Endometrium (tissue), 2 donors: ENCODE measurements at regions not wholly inside any gene's neighbourhood (a gene's known extent, or its start where the extent isn't known, plus 50 kb on each side); places are given as distances from the start of the nearest gene placed in this dataset.

ENCODE experiments used
- FAIRE-seq: peaks from 2 replicates; lab custom pipeline; 2012; peaks lifted over from hg19 to GRCh38; lab: Jason Lieb, UNC
- donor health status: control.
- donor health status: control.

- no peak for FAIRE-seq
These were observed 66.2 kb upstream of the SNX9 start for GRCh38 chr6:157756708-157757429.

GRCh38 chr6:157757430-157758403 lies 65.3 kb upstream of the SNX9 start:
- FAIRE-seq: no peak

DNA sequence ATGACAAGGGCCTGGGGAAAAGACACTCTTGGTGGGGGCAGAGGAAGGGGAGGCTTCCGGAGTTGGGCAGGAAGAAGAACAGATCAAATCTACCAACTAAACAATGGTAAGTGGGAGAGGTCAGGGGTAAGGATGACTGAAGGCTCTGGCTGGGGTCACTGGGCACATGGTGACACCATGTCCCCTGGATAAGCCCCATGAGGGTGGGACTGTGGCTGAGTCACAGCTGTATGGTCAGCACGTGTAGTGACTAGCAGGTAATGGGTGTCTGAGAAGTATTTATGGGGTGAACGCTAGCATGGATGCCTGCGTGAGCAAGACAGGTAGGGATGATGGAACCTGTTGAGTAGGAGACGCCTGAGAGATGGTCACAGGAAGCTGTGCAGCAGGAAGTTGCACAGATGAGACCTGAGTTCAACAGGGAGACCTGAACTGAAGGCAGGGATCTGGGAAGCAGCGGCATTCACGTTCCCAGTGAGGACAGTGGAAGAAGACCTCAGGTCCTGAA lies 64.5 kb upstream of the SNX9 start:
- FAIRE-seq: no peak

- no peak for FAIRE-seq
These were observed 64.0 kb upstream of the SNX9 start for GRCh38 chr6:157759028-157759427.

DNA sequence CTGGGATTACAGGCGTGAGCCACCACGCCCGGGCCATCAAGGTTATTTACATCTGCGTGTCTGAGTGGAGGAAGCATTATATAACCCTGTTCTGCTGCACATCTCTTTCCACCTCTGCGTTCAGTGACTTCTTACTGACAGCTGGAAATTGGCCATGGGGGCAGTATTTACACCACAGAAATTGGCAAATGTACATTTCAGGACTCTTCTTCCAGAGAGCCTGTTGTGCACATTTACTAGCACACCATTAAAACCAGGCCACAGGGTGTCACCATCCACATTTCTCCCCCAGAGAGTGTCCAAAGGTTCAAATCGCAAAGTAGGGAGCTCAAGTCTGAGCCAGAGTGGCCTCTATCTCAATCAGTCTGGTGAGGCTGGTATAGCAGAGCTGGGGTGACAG lies 62.9 kb upstream of the SNX9 start:
- no peak for FAIRE-seq

DNA sequence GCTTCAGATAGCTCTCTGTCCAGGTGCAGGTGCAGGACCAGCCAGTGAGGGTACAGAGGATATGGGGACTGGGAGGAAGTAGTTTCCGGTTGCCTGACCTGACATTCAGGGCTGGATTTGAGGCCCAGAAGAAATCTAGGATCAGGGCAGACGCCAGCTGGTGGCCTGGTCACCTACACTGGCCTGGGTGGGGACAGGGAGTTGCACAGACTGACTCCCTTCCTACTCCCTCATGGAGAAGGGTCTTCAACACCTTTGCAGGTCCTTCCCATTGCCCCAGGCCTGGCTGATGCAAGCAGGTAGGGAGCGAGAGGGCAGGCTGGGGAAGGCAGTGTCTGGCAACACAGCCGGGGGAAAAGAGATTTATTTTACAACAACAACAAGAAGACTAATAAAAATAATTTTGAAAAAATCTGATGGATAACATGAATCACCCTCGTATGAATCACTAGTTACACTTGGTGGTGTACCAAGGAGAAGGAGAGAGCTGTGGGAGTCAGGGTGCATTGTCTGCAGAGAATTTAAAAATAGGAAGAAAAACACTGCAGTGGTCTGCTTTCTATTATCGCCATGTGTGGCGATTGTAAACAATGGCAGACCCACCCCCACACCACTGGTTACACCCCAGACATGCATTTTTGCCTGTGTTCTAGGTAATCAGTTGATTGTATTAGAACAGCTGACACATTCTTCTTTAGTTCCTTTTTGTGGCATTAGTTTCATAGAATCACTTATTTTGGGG lies 62.3 kb upstream of the SNX9 start:
- peak; percentile 39 for FAIRE-seq

- FAIRE-seq: no peak
These were observed 61.6 kb upstream of the SNX9 start for GRCh38 chr6:157761331-157761921.

DNA sequence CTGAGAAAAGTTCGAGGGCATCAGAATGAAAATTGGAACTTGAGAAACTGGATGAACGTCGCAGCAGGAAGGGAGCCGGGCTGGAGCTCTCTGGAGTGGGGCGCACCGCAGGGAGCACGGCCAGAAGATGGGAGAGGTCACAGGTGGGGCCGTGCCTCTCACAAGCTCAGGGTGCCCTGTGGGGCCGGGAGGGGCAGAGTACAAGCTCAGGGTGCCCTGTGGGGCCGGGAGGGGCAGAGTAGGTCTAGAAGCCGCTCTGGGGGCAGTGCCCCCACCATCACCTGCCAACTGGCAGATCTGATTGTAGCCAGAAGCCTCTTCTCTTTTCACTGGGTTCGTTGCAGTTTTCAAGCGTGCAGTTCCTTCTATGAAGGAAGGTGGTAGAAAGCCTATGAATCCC lies 61.1 kb upstream of the SNX9 start:
- no peak for FAIRE-seq

DNA sequence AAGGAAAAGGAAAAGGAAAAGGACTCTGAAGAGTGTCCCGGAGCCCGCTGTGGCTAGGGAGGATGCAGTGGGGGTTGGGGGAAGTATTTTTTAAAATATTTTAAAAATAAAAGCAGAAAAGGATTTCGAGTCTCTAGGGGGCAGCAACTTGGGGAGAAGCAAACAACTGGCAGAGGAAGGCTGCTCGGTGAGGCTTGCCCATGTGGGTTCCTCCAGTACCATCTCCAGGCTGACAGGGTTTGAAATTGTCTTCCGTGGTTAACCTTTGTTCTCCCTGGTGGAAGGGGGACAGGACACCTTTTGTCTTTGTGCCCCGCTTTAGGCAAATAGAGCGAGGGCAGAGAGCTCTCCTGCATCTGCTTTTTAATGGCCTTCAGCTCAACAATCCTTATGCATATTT lies 60.4 kb upstream of the SNX9 start:
- no peak for FAIRE-seq

- no peak for FAIRE-seq
These were observed 59.7 kb upstream of the SNX9 start for GRCh38 chr6:157763129-157763903.

GRCh38 chr6:157763904-157764177 lies 59.2 kb upstream of the SNX9 start:
- FAIRE-seq: no peak

DNA sequence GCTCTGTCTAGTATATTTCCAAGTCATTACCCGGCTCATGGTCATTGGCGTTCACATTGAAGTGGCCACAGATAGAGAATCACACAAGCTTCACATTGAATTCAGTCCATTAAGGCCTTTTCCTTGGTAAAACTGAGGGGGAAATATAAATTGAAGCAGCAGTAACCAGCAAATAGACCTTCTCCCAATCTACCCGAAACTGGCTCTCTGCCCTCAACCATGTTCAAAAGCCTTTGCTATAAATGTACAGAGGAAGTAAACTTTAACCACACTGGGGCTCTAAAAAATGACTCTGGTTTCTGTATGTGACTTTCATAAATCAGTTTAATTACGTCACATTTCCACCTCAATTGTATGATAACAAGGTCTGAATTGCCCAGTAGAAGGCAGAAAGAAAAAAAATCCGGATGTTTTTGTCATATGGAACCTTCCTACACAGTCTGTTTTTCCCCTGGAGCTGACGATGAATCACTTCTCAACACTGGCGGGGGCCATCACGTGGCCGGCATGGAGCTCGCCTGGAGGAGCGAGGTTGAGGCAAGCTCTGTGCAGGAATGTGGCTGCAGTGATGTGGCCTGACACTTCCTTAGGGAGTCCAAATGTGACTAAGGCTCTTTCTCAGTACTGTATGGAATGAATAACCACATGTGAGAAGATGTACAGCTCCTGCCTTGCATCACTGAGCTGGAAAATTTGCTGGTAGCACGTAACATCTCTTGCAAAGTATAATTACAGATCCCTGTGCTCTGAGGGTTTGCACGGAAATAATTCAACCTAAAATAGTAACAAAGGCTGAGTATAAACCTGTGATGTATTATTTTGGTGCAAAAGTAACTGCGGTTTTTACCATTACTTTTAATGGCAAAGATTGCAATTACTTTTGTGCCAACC lies 58.6 kb upstream of the SNX9 start:
- peak; percentile 77 for FAIRE-seq

DNA sequence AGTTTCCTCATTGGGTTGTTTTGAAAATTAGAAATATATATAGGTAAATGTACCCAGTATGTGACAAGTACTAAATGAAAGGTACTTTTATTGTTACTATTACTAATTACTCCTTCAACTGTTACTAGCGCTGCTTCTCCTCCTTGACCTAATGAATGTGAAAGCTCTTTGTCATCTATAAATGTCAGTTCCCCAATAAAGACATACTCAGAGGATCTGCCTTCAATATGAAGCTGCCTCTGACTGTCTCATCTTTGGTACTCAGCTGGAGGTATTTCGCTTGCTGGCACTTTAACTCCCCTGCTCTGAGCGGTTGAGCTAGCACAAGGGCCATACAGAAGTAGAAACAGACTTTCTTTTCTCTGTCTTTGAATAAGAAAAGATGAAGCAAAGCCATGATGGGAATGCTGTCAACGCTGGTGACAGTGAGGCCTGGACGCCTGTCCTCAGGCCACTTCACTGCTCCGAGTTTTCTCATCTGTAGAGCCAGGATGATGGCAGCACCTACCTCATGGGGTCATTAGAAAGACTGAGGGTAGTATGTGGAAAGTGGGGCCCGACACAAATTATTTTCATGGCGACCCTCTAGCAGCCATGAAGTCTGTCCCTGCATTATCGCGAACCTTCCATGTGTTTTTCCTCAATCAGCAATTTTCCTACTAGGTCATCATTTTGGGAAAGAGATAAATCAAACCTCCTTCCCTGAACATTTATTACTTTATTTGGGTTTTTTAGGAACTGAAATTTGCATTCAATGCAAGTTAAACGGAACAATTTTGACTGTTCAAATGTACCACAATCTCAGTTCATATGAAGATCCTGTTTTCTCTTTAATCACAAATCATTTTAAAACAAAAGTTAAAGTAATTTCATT lies 55.9 kb upstream of the SNX9 start:
- no peak for FAIRE-seq

DNA sequence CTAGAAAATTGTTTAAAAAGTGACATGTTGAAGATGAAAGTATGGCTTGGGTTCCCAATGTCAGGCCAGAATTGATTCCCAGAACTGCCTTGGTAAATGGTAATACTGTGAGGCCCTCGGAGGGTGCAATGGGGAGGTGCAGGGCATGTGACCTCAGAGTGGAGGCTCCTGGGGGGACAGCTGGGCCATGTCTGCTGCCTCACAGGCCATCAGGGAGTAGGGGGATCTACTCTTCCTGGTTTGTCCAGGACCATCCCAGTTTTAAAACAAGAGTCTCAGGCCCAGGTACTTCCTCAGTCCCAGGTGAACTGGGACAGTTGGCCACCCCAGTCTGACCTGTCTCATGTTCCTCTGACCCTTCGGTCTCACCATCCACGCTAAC lies 55.3 kb upstream of the SNX9 start:
- no peak for FAIRE-seq

GRCh38 chr6:157768304-157768703 lies 54.7 kb upstream of the SNX9 start:
- FAIRE-seq: no peak

GRCh38 chr6:157768863-157769551 lies 54.0 kb upstream of the SNX9 start:
- no peak for FAIRE-seq

DNA sequence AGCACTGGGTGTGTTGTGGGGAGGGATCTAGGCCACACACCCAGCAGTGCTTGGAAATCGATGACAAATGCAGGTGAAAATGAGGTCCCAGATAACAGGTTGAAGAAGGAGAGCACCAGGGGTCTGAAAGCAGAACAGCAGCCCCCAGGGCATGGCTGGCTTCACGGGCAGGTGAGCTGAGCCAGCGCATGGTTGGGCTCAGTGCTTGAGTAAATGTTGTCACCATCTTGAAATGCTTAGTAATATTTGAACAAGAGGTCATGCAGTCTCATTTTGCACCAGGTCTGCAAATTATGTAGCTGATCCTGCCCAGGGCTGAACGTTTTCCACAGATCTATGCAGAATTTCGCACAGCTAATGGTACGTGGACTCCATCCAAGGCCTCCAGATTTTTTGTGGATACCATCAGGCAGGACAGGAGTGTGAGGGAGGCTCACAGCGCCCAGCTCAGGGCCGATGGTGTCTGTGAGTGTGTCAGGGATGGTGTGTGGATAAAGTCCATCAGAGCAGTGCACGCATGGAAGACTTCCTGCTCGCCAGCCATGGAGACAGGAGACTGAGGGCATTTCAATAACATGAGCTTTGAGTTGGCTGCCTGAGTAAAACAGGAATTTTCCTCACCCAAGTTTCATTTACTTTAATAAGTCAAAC lies 53.1 kb upstream of the SNX9 start:
- FAIRE-seq: no peak

- FAIRE-seq: no peak
These were observed 52.1 kb upstream of the SNX9 start for GRCh38 chr6:157770946-157771345.
